ENCODE measurements at regions not wholly inside any gene's neighbourhood (a gene's known extent, or its start where the extent isn't known, plus 50 kb on each side); places are given as distances from the start of the nearest gene placed in this dataset.

DNA sequence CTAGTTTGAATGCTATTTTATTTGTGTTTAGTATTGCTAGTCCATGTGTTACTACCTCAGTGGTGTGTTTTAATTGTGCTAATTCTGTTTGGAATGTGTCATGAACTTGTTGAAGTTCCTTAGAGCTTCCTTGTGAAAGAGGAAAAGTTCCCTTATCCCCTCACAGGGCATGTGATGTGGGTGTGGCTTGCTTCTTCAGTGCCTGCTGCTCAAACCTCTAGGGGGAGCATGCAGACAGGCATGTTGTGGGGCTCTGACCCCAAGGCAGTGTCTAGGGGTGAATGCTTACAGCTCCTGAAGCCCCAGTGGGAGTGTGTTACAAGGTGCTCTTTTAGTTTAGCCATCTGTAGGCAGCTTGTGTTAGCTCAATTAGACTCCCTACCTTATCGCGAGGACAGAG, 86.5 kb downstream of the MAGED4 start:
- Histone ChIP-seq H3K4me1 (ENCODE audit: control insufficient read depth, insufficient read depth, low read length) (no peaks in the 10 kb centered on the region), H3K4me3 (ENCODE audit: low read depth, low read length) (no peak overlapping the region), H3K27ac (ENCODE audit: extremely low read depth, low read depth, low read length) (no peak overlapping the region), H3K36me3 (ENCODE audit: control insufficient read depth in 2 of 2, insufficient read depth in 1 of 2, low read length in 2 of 2) (no peaks in the 10 kb centered on the region), H3K9me3 (ENCODE audit: control insufficient read depth, insufficient read depth, low read depth, low read length) (no peaks in the 10 kb centered on the region)
- CTCF ChIA-PET = interaction anchor here (1.0 kb wide), 1 partner anchor 9 kb away, joined by 3 read pairs; no protein-coding TSS in a partner anchor
- TF ChIP-seq ZNF157 (tag by site-specific recombination; IDR thresholded peaks at IDR 0.05) (no peak), ZNF223 (tag by site-specific recombination; IDR thresholded peaks at IDR 0.05) (no peak), KLF10 (tag by site-specific recombination; IDR thresholded peaks at IDR 0.05) (no peak), ZIC2 (tag by site-specific recombination; IDR thresholded peaks at IDR 0.05) (no peak), ZFHX2 (tag by site-specific recombination; conservative IDR thresholded peaks at IDR 0.05) (no peak), YY1 (tag by site-specific recombination; IDR thresholded peaks at IDR 0.05) (no peak)
- TF ChIP-seq, protein P1, sequence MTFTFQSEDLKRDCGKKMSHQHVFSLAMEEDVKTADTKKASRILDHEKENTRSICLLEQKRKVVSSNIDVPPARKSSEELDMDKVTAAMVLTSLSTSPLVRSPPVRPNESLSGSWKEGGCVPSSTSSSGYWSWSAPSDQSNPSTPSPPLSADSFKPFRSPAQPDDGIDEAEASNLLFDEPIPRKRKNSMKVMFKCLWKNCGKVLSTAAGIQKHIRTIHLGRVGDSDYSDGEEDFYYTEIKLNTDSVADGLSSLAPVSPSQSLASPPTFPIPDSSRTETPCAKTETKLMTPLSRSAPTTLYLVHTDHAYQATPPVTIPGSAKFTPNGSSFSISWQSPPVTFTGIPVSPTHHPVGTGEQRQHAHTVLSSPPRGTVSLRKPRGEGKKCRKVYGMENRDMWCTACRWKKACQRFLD (tag by site-specific recombination; IDR thresholded peaks at IDR 0.05) = no peak
- POLR2A ChIA-PET = no interaction called here

DNA sequence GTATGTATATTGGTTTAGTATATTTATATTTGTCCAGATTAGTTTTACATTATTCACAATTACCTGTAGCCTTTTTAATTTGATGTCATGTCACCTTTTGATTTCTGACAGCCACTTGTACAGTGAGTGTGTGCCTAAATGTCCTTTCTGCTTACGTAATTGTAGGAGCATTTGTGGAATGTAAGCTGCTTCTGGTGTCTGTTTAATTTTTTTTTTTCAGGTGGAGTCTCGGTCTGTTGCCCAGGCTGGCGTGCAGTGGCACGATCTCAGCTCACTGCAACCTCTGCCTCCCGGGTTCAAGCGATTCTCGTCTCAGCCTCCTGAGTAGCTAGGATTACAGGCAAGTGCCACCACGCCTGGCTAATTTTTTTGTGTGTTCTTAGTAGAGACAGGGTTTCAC, 91.2 kb upstream of the XAGE2 start:
- POLR2A ChIA-PET = no interaction called here
- Histone ChIP-seq H3K4me1 (ENCODE audit: control insufficient read depth, insufficient read depth, low read length) (no peaks in the 10 kb centered on the region), H3K36me3 (ENCODE audit: control insufficient read depth in 2 of 2, insufficient read depth in 1 of 2, low read length in 2 of 2) (no peaks in the 10 kb centered on the region), H3K27ac (ENCODE audit: extremely low read depth, low read depth, low read length) (no peak overlapping the region), H3K9me3 (ENCODE audit: control insufficient read depth, insufficient read depth, low read depth, low read length) (no peaks in the 10 kb centered on the region), H3K4me3 (ENCODE audit: low read depth, low read length) (no peak overlapping the region)
- TF ChIP-seq ZNF112 (tag by site-specific recombination; IDR thresholded peaks at IDR 0.05) = no peak
- TF ChIP-seq, protein P2, sequence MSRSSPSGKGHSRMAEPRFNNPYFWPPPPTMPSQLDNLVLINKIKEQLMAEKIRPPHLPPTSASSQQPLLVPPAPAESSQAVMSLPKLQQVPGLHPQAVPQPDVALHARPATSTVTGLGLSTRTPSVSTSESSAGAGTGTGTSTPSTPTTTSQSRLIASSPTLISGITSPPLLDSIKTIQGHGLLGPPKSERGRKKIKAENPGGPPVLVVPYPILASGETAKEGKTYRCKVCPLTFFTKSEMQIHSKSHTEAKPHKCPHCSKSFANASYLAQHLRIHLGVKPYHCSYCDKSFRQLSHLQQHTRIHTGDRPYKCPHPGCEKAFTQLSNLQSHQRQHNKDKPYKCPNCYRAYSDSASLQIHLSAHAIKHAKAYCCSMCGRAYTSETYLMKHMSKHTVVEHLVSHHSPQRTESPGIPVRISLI (tag by site-specific recombination; IDR thresholded peaks at IDR 0.05) = 0 out of 2 replicates have a peak, but pooled peaks have one; percentile 27
- CTCF ChIA-PET = no interaction called here

DNA sequence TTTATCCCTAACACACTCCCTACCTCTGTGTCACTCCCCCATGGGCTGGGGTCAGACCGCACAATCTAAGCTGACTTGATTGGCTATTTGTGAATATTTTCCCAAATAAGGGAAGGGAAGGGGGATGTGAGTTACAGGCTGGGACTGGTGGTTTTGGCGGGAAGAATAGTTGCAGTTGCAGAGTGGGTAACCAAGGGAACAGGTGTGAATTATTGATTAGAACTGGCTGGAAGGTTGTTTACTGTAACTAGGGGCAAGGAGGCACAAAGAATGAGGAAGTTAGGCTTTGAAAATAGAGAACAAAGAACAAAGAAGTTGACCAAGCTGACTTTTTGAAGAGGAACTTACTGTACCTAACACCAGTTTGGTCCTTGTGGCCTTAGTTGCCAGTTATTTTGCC, 88.0 kb upstream of the XAGE2 start:
- ChIA-PET POLR2A (no interaction called here), CTCF (interaction anchor here (0.8 kb wide), 1 partner anchor 21 kb away, joined by 3 read pairs; no protein-coding TSS in a partner anchor)
- Histone ChIP-seq H3K4me3 (ENCODE audit: low read depth, low read length) (no peak overlapping the region), H3K27ac (ENCODE audit: extremely low read depth, low read depth, low read length) (no peak overlapping the region), H3K4me1 (ENCODE audit: control insufficient read depth, insufficient read depth, low read length) (no peaks in the 10 kb centered on the region), H3K36me3 (ENCODE audit: control insufficient read depth in 2 of 2, insufficient read depth in 1 of 2, low read length in 2 of 2) (no peaks in the 10 kb centered on the region), H3K9me3 (ENCODE audit: control insufficient read depth, insufficient read depth, low read depth, low read length) (no peaks in the 10 kb centered on the region)
- TF ChIP-seq HOXC10 (CRISPR knock-in tag; IDR thresholded peaks at IDR 0.05) (no peak), ZNF830 (tag by site-specific recombination; IDR thresholded peaks at IDR 0.05; ENCODE audit: low read depth) (no peak), BCL11B (tag by site-specific recombination; IDR thresholded peaks at IDR 0.05; ENCODE audit: low read depth) (no peak), ZNF157 (tag by site-specific recombination; IDR thresholded peaks at IDR 0.05) (no peak), SETDB1 (IDR thresholded peaks at IDR 0.05; ENCODE audit: insufficient read length, low read length) (no peak), GLI4 (tag by site-specific recombination; IDR thresholded peaks at IDR 0.05) (no peak), ZNF792 (tag by site-specific recombination; IDR thresholded peaks at IDR 0.05) (no peak), ZNF37A (tag by site-specific recombination; IDR thresholded peaks at IDR 0.05) (no peak), HOXA7 (CRISPR knock-in tag; IDR thresholded peaks at IDR 0.05; ENCODE audit: borderline replicate concordance) (no peak), ZNF335 (tag by site-specific recombination; conservative IDR thresholded peaks at IDR 0.05) (no peak)
- TF ChIP-seq, protein P3, sequence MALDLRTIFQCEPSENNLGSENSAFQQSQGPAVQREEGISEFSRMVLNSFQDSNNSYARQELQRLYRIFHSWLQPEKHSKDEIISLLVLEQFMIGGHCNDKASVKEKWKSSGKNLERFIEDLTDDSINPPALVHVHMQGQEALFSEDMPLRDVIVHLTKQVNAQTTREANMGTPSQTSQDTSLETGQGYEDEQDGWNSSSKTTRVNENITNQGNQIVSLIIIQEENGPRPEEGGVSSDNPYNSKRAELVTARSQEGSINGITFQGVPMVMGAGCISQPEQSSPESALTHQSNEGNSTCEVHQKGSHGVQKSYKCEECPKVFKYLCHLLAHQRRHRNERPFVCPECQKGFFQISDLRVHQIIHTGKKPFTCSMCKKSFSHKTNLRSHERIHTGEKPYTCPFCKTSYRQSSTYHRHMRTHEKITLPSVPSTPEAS (tag by site-specific recombination; IDR thresholded peaks at IDR 0.05) = no peak
- TF ChIP-seq, protein P4, sequence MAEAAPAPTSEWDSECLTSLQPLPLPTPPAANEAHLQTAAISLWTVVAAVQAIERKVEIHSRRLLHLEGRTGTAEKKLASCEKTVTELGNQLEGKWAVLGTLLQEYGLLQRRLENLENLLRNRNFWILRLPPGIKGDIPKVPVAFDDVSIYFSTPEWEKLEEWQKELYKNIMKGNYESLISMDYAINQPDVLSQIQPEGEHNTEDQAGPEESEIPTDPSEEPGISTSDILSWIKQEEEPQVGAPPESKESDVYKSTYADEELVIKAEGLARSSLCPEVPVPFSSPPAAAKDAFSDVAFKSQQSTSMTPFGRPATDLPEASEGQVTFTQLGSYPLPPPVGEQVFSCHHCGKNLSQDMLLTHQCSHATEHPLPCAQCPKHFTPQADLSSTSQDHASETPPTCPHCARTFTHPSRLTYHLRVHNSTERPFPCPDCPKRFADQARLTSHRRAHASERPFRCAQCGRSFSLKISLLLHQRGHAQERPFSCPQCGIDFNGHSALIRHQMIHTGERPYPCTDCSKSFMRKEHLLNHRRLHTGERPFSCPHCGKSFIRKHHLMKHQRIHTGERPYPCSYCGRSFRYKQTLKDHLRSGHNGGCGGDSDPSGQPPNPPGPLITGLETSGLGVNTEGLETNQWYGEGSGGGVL (tag by site-specific recombination; IDR thresholded peaks at IDR 0.05) = no peak
- TF ChIP-seq, protein P5, sequence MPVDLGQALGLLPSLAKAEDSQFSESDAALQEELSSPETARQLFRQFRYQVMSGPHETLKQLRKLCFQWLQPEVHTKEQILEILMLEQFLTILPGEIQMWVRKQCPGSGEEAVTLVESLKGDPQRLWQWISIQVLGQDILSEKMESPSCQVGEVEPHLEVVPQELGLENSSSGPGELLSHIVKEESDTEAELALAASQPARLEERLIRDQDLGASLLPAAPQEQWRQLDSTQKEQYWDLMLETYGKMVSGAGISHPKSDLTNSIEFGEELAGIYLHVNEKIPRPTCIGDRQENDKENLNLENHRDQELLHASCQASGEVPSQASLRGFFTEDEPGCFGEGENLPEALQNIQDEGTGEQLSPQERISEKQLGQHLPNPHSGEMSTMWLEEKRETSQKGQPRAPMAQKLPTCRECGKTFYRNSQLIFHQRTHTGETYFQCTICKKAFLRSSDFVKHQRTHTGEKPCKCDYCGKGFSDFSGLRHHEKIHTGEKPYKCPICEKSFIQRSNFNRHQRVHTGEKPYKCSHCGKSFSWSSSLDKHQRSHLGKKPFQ (tag by site-specific recombination; IDR thresholded peaks at IDR 0.05) = no peak
- TF ChIP-seq, protein P6, sequence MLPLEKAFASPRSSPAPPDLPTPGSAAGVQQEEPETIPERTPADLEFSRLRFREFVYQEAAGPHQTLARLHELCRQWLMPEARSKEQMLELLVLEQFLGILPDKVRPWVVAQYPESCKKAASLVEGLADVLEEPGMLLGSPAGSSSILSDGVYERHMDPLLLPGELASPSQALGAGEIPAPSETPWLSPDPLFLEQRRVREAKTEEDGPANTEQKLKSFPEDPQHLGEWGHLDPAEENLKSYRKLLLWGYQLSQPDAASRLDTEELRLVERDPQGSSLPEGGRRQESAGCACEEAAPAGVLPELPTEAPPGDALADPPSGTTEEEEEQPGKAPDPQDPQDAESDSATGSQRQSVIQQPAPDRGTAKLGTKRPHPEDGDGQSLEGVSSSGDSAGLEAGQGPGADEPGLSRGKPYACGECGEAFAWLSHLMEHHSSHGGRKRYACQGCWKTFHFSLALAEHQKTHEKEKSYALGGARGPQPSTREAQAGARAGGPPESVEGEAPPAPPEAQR (tag by site-specific recombination; IDR thresholded peaks at IDR 0.05) = no peak
